ENCODE measurements at regions not wholly inside any gene's neighbourhood (a gene's known extent, or its start where the extent isn't known, plus 50 kb on each side); places are given as distances from the start of the nearest gene placed in this dataset.
"Not testable (repeated sequence)": the region's sequence is repeated elsewhere in the genome, so short reads cannot be mapped to it uniquely, and the experiment has no call there.

DNA sequence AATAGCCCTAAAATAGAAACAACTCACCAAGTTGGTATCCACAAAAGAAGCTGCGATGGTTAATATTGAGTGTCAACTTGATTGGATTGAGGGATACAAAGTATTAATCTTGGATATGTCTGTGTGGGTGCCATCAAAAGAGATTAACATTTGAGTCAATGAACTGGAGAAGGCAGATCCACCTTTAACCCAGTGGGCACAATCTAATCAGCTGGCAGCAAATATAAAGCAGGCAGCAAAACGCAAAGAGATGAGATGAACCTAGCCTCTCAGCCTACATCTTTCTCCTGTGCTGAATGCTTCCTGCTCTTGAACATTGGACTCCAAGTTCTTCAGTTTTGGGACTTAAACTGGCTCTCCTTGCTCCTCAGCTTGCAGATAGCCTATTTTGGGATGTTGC, 277.6 kb upstream of the RAI14 start:
- not testable (repeated sequence) for H3K27ac Mint-ChIP-seq; H3K4me1 Mint-ChIP-seq (ENCODE audit: low read depth); H3K4me3 Mint-ChIP-seq; H3K36me3 Mint-ChIP-seq (ENCODE audit: insufficient read depth in 2 of 2); DNase-seq; H3K9me3 Mint-ChIP-seq; H3K27me3 Mint-ChIP-seq (ENCODE audit: low read depth); ATAC-seq (replicated peaks in 1 of 2)

DNA sequence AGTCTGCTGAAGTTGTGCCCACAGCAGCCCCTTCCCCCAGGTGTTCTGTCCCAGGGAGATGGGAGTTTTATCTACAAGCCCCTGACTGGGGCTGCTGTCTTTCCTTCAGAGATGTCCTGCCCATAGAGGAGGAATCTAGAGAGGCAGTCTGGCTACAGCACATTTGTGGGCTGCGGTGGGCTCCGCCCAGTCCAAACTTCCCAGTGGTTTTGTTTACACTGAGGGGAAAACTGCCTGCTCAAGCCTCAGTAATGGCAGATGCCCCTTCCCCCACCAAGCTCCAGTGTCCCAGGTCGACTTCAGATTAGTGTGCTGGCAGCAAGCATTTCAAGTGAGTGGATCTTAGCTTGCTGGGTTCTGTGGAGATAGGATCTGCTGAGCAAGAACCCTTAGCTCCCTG, 267.4 kb upstream of the RAI14 start:
- not testable (repeated sequence) for H3K4me3 Mint-ChIP-seq; H3K27me3 Mint-ChIP-seq (ENCODE audit: low read depth); H3K27ac Mint-ChIP-seq; DNase-seq; ATAC-seq (replicated peaks in 1 of 2); H3K4me1 Mint-ChIP-seq (ENCODE audit: low read depth); H3K9me3 Mint-ChIP-seq; H3K36me3 Mint-ChIP-seq (ENCODE audit: insufficient read depth in 2 of 2)

DNA sequence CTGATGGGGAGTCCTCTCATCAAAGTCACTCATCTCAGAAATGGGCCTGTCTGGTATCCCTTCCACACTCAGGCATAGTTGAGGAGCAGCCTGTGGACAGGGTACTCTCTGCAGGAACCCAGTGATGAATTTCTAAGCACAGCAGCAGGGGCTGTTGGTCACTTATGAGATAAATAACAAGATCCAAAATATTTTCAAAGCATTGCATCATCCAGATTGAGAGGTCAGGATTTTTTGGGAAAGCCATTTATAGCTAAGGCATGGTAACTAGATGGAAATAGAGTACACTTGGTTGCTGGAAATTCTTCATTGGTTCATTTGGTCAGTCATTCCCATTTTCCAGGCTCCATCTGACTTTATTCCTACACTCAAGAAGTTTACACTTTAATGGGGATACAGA, 246.8 kb upstream of the RAI14 start:
- peaks cover 6% of the 10 kb centered on the region for H3K27me3 Mint-ChIP-seq (ENCODE audit: low read depth)
- H3K9me3 Mint-ChIP-seq: no peaks in the 10 kb centered on the region
- H3K27ac Mint-ChIP-seq: no peak overlapping the region

DNA sequence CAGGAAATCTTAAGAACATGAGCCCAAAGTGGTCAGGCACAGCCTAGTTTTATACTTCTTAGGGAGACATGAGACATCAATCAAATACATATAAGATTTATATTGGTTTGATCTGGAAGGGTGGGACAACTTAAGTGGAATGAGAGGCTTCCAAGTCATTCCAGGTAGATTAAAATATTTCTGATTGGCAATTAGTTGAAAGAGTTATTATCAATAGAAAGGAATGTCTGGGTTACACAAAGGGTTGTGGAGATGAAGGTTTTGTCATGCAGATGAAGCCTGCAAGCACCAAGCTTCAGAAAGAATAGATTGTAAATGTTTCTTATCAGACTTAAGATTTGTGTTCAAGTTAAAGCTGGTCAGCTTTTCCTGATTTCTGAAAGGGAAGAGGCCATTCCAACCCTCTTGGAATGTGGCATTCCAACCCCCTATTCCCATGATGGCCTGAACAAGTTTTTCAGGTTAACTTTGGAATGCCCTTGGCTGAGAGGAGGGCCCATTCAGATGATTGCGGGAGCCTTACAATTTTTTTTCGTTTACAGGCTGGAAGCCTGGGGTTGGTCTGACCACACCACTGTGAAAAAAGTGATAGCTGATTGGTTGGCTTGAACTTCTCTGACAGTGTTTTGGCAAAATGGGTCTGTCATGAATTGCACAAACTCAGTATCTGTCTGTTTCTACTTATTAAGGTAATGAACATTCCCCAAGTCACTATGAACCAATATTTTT, 245.6 kb upstream of the RAI14 start:
- peaks cover 6% of the 10 kb centered on the region for H3K27me3 Mint-ChIP-seq (ENCODE audit: low read depth)
- H3K27ac Mint-ChIP-seq: no peak overlapping the region
- no peaks in the 10 kb centered on the region for H3K4me1 Mint-ChIP-seq (ENCODE audit: low read depth)
- DNase-seq (no peak), ATAC-seq (replicated peaks in 1 of 2) (no peak)
- no peaks in the 10 kb centered on the region for H3K36me3 Mint-ChIP-seq (ENCODE audit: insufficient read depth in 2 of 2)
- H3K4me3 Mint-ChIP-seq: no peak overlapping the region
- no peaks in the 10 kb centered on the region for H3K9me3 Mint-ChIP-seq

More for the DNA sequence above, 246.8 kb upstream of the RAI14 start:
- Mint-ChIP-seq H3K4me1 (ENCODE audit: low read depth) (no peaks in the 10 kb centered on the region), H3K4me3 (no peak overlapping the region), H3K36me3 (ENCODE audit: insufficient read depth in 2 of 2) (no peaks in the 10 kb centered on the region)
- ATAC-seq (replicated peaks in 1 of 2) (no peak), DNase-seq (no peak)

DNA sequence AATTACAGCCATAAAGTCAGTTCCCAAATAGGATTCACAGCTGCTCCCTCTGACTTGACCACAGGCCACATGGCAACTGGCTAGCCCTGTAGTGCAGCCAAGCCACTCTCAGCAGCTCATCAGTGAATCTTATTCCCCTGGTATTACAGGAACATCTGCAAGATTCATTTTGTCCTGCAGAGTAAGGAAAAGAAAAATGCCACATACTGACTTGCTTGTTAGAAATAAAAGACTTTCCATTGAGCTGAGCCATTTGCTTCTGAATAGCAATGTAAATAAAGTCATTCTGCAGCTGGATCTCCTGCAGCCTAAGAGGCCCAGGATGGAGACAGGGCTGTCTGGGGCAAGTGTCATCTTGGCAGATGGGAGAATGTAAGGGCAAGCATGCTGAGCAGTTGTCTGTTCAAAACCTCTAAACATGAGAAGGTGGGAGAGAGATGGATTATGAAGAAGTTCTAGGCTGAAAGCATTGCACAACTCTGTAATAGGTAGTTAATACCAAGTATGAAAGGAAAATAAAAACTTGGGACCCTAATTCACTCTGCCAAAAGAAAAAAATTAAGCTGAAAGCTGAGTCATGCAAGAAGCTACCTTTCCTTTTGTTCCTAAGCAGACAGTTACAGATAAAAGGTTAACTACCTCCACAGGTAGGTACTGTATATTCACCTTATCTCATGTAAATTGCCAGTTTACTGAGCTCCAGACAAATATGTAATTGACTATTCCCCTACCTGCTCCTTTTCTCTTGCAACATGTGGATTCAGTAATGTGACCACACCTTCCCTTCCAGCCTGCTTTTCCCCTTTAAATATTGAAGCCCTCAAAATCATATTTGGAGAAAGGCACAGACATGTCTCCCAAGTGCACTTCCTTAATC, 244.4 kb upstream of the RAI14 start:
- Mint-ChIP-seq H3K9me3 (no peaks in the 10 kb centered on the region), H3K4me1 (ENCODE audit: low read depth) (no peaks in the 10 kb centered on the region), H3K27me3 (ENCODE audit: low read depth) (peaks cover 6% of the 10 kb centered on the region), H3K4me3 (no peak overlapping the region), H3K36me3 (ENCODE audit: insufficient read depth in 2 of 2) (no peaks in the 10 kb centered on the region), H3K27ac (no peak overlapping the region)
- ATAC-seq (replicated peaks in 1 of 2): no peak
- DNase-seq: no peak

DNA sequence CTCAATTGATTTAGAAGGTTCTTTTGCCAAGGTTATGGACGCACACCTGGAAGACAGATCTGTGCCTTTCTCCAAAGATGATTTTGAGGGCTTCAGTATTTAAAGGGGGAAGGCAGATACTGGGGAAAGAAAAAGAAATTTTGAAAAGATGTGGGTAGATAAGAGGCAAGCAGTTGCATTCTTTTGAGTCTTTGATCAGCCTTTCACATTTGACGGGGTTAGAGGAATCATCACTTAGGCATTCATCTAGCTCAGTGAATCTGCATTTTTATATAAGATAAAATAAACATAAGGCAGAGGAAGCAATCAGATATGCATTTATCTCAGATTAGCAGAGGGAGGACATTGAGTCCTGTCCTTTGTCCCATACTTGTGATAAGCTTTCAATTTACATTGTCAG, 243.4 kb upstream of the RAI14 start:
- Mint-ChIP-seq H3K27ac (no peak overlapping the region), H3K4me1 (ENCODE audit: low read depth) (no peaks in the 10 kb centered on the region), H3K9me3 (no peaks in the 10 kb centered on the region), H3K36me3 (ENCODE audit: insufficient read depth in 2 of 2) (no peaks in the 10 kb centered on the region), H3K27me3 (ENCODE audit: low read depth) (peaks cover 6% of the 10 kb centered on the region), H3K4me3 (no peak overlapping the region)
- ATAC-seq (replicated peaks in 1 of 2) (no peak), DNase-seq (no peak)

DNA sequence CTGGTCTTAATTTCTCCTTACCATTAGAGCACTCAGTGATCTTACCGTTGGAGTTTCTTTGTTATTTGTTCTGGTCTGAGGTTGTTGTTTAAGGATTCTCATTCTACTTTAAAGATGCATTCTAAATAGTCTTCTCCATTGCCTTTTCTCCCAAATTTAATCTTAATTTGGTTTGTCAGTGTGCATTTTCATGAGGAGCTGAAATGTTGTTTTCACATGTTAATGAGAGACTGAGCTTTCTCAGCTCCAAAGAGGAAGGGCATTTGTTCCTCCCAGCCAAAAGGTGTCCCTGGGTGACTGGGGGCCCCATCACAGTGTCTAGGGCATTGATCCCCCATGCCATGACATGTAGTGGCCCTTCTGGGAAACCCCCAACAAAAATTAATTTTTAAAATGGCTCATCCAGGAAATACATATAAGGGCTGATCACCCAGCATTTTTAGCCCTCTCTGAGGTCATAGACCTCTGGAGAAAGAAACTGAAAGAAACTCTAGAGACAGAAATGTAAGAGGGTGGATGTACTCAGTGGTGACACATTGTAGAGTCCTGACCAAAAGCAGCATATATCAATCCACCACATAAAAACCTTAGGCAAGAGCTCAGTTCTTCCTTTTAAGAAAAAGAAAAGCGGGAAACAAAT, 240.4 kb upstream of the RAI14 start:
- H3K36me3 Mint-ChIP-seq (ENCODE audit: insufficient read depth in 2 of 2): peaks cover 0 to 3% of the 10 kb centered on the region in 2 donors
- H3K27ac Mint-ChIP-seq: no peak overlapping the region
- H3K4me3 Mint-ChIP-seq: no peak overlapping the region
- ATAC-seq (replicated peaks in 1 of 2): peak; percentile 85 to 87
- H3K4me1 Mint-ChIP-seq (ENCODE audit: low read depth): no peaks in the 10 kb centered on the region
- DNase-seq: no peak
- H3K9me3 Mint-ChIP-seq: no peaks in the 10 kb centered on the region
- H3K27me3 Mint-ChIP-seq (ENCODE audit: low read depth): peaks cover 6% of the 10 kb centered on the region

DNA sequence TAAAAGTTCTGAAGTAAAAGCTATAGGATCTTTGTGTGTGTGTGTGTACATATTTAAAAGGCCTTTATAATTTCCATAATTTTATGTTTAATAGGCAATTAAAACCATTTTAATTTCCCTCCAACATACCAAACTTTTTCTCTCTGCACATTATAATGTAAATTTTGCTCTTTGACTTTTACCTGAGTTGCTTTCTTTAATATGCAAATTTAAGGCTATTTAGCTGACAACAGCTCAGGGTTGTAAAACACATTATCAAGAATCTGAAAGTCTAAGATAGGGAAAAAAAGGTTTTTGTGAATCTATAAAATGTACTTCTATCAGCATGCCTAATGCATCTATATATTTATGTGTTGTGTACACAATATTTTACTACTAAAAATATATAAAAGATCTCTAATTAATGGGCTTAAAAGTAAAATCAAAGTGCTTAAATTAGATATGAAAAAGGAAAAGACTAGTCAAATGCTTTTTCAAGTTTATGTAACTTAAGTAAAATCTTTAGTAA, 239.6 kb upstream of the RAI14 start:
- Mint-ChIP-seq H3K36me3 (ENCODE audit: insufficient read depth in 2 of 2) (peaks cover 0 to 5% of the 10 kb centered on the region in 2 donors), H3K4me3 (no peak overlapping the region), H3K27ac (no peak overlapping the region), H3K9me3 (no peaks in the 10 kb centered on the region), H3K4me1 (ENCODE audit: low read depth) (no peaks in the 10 kb centered on the region), H3K27me3 (ENCODE audit: low read depth) (peaks cover 6% of the 10 kb centered on the region)
- no peak for ATAC-seq (replicated peaks in 1 of 2)
- no peak for DNase-seq

DNA sequence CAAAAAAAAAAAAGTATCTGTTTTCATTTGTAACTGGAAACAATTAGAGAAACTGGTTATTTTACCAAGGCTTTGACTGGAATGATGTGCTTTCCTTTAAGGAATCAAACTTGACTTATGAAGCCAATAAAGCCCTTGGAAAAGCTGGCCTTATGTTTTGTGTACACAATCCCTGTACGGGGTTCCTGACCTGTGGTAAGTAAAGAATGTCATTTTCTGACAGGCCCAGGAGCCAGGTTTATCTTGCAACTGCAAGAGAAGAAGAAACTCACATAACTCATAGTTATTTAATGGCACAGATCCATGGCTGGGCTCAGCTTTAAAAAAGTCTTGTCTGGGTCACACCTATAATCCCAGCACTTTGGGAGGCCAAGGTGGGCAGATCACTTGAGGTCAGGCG, 235.9 kb upstream of the RAI14 start:
- not testable (repeated sequence) for H3K4me1 Mint-ChIP-seq (ENCODE audit: low read depth); H3K9me3 Mint-ChIP-seq; H3K27ac Mint-ChIP-seq; H3K4me3 Mint-ChIP-seq; ATAC-seq (replicated peaks in 1 of 2); H3K27me3 Mint-ChIP-seq (ENCODE audit: low read depth); DNase-seq; H3K36me3 Mint-ChIP-seq (ENCODE audit: insufficient read depth in 2 of 2)

DNA sequence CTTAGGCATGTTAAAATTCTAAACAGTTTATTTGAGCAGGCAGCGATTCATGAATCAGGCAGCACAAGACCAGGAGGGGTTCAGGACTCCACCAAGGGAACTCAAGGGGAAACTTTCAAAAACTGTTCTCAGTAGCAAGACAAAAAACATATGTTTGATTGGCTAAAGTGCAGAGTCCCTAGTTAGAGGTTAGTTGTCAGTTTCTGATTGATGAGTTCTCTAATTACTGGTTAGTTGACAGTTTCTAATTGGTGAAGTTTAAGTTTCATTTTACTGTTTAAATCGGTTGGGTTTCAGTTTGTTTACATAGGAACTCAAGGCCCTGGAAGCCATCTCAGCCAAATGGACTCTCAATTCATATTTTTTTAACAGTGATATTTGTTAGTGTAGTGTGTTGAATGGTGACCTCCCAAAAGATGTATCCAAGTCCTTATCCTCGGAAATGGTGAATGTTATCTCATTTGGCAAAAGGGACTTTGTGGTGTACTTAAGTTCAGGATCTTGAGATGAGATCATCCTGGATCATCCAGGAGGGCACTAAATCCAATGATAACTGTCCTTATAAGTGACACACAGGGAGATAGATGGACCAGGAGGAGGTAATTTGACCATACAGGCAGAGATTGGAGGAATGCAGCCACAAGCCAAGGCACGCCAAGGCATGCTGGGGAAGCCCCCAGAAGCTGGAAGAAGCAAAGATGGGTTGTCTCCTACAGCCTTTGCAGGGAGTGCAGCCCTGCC, 219.2 kb upstream of the RAI14 start:
- no peaks in the 10 kb centered on the region for H3K9me3 Mint-ChIP-seq
- peaks cover 25% of the 10 kb centered on the region for H3K27me3 Mint-ChIP-seq (ENCODE audit: low read depth)
- DNase-seq (no peak), ATAC-seq (replicated peaks in 1 of 2) (no peak)
- H3K27ac Mint-ChIP-seq: no peak overlapping the region
- peaks cover 0 to 1% of the 10 kb centered on the region in 2 donors for H3K36me3 Mint-ChIP-seq (ENCODE audit: insufficient read depth in 2 of 2)
- no peaks in the 10 kb centered on the region for H3K4me1 Mint-ChIP-seq (ENCODE audit: low read depth)
- H3K4me3 Mint-ChIP-seq: no peak overlapping the region

DNA sequence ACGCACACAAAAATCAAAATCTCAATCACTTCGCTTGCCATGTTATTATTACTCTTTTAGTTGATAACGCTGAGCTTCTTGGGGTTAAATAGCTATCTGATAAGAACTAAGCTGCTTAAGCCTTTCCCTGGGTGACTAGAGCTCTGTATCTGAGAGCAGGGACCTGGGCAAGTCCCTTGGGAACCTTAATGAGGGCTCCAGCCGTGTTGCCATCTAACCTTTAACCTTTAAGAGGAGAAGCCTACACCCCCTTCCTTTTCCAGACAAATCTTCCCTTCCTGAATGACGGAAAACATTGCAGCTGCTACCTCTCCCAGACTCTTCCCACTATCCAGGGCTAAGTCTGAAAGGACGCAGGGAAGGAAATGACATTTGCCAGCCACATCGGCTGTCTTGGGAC, 216.5 kb upstream of the RAI14 start:
- H3K27me3 Mint-ChIP-seq (ENCODE audit: low read depth): peaks cover 5% of the 10 kb centered on the region
- peaks cover 0 to 1% of the 10 kb centered on the region in 2 donors for H3K36me3 Mint-ChIP-seq (ENCODE audit: insufficient read depth in 2 of 2)
- H3K27ac Mint-ChIP-seq: no peak overlapping the region
- no peaks in the 10 kb centered on the region for H3K9me3 Mint-ChIP-seq
- H3K4me1 Mint-ChIP-seq (ENCODE audit: low read depth): no peaks in the 10 kb centered on the region
- ATAC-seq (replicated peaks in 1 of 2) (no peak), DNase-seq (no peak)
- H3K4me3 Mint-ChIP-seq: no peak overlapping the region

DNA sequence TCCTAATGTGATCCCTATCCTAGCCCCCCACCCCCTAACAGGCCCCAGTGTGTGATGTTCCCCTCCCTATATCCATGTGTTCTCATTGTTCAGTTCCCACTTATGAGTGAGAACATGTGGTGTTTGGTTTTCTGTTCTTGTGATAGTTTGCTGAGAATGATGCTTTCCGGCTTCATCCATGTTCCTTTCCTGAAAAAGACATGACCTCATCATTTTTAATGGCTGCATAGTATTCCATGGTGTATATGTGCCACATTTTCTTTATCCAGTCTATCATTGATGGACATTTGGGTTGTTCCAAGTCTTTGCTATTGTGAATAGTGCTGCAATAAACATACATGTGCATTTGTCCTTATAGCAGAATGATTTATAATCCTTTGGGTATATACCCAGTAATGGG, 214.4 kb upstream of the RAI14 start:
- not testable (repeated sequence) for H3K4me1 Mint-ChIP-seq (ENCODE audit: low read depth); H3K27me3 Mint-ChIP-seq (ENCODE audit: low read depth); H3K4me3 Mint-ChIP-seq; H3K9me3 Mint-ChIP-seq; H3K36me3 Mint-ChIP-seq (ENCODE audit: insufficient read depth in 2 of 2); H3K27ac Mint-ChIP-seq; DNase-seq; ATAC-seq (replicated peaks in 1 of 2)

DNA sequence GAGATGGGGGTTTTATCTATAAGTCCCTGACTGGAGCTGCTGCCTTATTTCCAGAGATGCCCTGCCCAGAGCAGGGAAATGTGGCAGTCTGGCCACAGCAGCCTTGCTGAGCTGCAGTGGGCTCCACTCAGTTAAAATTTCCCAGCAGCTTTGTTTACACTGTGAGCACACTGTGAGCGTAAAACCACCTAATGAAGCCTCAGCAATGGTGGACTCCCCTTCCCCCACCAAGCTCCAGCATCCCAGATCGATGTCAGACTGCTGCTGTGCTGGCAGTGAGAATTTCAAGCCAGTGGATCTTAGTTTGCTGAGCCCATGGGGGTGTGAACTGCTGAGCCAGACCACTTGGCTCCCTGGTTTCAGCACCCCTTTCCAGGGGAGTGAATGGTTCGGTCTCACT, 208.7 kb upstream of the RAI14 start:
- Mint-ChIP-seq H3K27ac (no peak overlapping the region), H3K4me3 (no peak overlapping the region), H3K27me3 (ENCODE audit: low read depth) (peaks cover 29% of the 10 kb centered on the region), H3K4me1 (ENCODE audit: low read depth) (no peaks in the 10 kb centered on the region), H3K36me3 (ENCODE audit: insufficient read depth in 2 of 2) (no peaks in the 10 kb centered on the region), H3K9me3 (no peaks in the 10 kb centered on the region)
- ATAC-seq (replicated peaks in 1 of 2) (no peak), DNase-seq (no peak)
